Thoracic aorta (tissue), 2 donors: ENCODE measurements at regions not wholly inside any gene's neighbourhood (a gene's known extent, or its start where the extent isn't known, plus 50 kb on each side); places are given as distances from the start of the nearest gene placed in this dataset.

ENCODE experiments used
- ATAC-seq: fragments of 150-250 bp; one replicate; pipeline ENCODE4 v1.8.0; 2017; ENCODE audit warnings: low read depth; ENCODE audit not compliant: insufficient number of reproducible peaks, low FRiP score
- DNase-seq: peaks from one replicate; pipeline ENCODE4 v3.0.0-alpha.2; 2020; ENCODE audit warnings: low spot score
- H3K27ac ChIP-seq, 2 donors: fragments of 200-600 bp; sonication (generic); 1 replicate in 1 of 2; 2 replicates in 1 of 2; pipeline ENCODE4 v1.5.1; 2016; ENCODE audit warnings: mild to moderate bottlenecking in 2 of 2, moderate library complexity in 2 of 2
- H3K27me3 ChIP-seq: fragments of 200-600 bp; sonication (generic); replicated peaks from 2 replicates; pipeline ENCODE4 v1.6.0; 2016; ENCODE audit warnings: mild to moderate bottlenecking; ENCODE audit not compliant: insufficient read depth
- H3K36me3 ChIP-seq: fragments of 200-600 bp; sonication (generic); one replicate; pipeline ENCODE4 v1.5.1; 2016
- H3K4me1 ChIP-seq, 2 donors: fragments of 200-600 bp; sonication (generic); 1 replicate in 1 of 2; 2 replicates in 1 of 2; pipeline versions ENCODE4 v1.5.1 to v1.6.0; 2016; ENCODE audit warnings: low read depth in 2 of 2, mild to moderate bottlenecking in 1 of 2; ENCODE audit not compliant: control insufficient read depth in 1 of 2
- H3K4me3 ChIP-seq: fragments of 200-600 bp; sonication (generic); 2 replicates; pipeline ENCODE4 v1.5.1; 2016; ENCODE audit warnings: mild to moderate bottlenecking
- H3K9me3 ChIP-seq: fragments of 200-600 bp; sonication (generic); 2 replicates; pipeline ENCODE4 v1.5.1; 2016
- TF ChIP-seq, protein P1 (sequence below): fragments of 200-600 bp; sonication (generic); IDR thresholded peaks from one replicate; pipeline ENCODE4 v1.5.1; 2019; ENCODE audit warnings: antibody characterized with exemption

GRCh38 chr13:60974296-60974695 is 441.4 kb downstream of the PCDH20 start:
- H3K4me1 ChIP-seq = no peaks in the 10 kb centered on the region
- ATAC-seq (no peak), DNase-seq (no peak)
- no peaks in the 10 kb centered on the region for H3K27me3 ChIP-seq
- H3K36me3 ChIP-seq = no peaks in the 10 kb centered on the region
- TF ChIP-seq, protein P1, sequence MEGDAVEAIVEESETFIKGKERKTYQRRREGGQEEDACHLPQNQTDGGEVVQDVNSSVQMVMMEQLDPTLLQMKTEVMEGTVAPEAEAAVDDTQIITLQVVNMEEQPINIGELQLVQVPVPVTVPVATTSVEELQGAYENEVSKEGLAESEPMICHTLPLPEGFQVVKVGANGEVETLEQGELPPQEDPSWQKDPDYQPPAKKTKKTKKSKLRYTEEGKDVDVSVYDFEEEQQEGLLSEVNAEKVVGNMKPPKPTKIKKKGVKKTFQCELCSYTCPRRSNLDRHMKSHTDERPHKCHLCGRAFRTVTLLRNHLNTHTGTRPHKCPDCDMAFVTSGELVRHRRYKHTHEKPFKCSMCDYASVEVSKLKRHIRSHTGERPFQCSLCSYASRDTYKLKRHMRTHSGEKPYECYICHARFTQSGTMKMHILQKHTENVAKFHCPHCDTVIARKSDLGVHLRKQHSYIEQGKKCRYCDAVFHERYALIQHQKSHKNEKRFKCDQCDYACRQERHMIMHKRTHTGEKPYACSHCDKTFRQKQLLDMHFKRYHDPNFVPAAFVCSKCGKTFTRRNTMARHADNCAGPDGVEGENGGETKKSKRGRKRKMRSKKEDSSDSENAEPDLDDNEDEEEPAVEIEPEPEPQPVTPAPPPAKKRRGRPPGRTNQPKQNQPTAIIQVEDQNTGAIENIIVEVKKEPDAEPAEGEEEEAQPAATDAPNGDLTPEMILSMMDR = no peak
- no peak overlapping the region for H3K27ac ChIP-seq
- H3K9me3 ChIP-seq = no peaks in the 10 kb centered on the region
- H3K4me3 ChIP-seq = no peak overlapping the region

DNA sequence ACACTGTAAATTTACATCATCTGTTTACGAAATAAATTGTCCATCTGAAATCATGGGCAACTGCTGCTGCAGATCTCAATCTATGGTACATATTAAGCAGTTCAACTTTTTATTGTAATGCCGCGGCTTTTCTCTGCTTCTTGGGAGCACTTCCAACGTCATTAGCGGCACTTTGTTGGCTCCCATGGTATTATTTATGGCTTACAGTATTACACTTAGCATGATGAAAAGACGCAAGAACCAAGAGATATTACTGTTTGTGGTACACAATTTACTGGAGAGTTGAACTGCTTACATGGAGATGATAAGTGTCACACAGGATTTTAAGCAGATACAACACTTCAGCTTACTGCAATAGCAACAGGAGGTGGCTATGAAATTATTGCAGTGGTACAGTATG is 442.1 kb downstream of the PCDH20 start:
- ATAC-seq (no peak), DNase-seq (no peak)
- Histone ChIP-seq H3K4me1 (no peaks in the 10 kb centered on the region), H3K27ac (no peak overlapping the region), H3K36me3 (no peaks in the 10 kb centered on the region), H3K4me3 (no peak overlapping the region), H3K9me3 (no peaks in the 10 kb centered on the region), H3K27me3 (no peaks in the 10 kb centered on the region)
- TF ChIP-seq, protein P1 = no peak

GRCh38 chr13:60970736-60971135 is 444.9 kb downstream of the PCDH20 start:
- no peaks in the 10 kb centered on the region for H3K36me3 ChIP-seq
- H3K27me3 ChIP-seq = no peaks in the 10 kb centered on the region
- TF ChIP-seq, protein P1 = no peak
- no peak overlapping the region for H3K27ac ChIP-seq
- no peak overlapping the region for H3K4me3 ChIP-seq
- H3K4me1 ChIP-seq = no peaks in the 10 kb centered on the region
- DNase-seq (no peak), ATAC-seq (no peak)
- no peaks in the 10 kb centered on the region for H3K9me3 ChIP-seq

- Histone ChIP-seq H3K4me3 (no peak overlapping the region), H3K27me3 (no peaks in the 10 kb centered on the region), H3K36me3 (no peaks in the 10 kb centered on the region), H3K4me1 (no peaks in the 10 kb centered on the region), H3K9me3 (no peaks in the 10 kb centered on the region), H3K27ac (no peak overlapping the region)
- ATAC-seq (no peak), DNase-seq (no peak)
- TF ChIP-seq, protein P1 = no peak
These were observed 446.0 kb downstream of the PCDH20 start for GRCh38 chr13:60969656-60970055.

GRCh38 chr13:60959427-60959826 is 456.2 kb downstream of the PCDH20 start:
- Histone ChIP-seq H3K9me3 (no peaks in the 10 kb centered on the region), H3K27ac (no peak overlapping the region), H3K36me3 (no peaks in the 10 kb centered on the region), H3K4me3 (no peak overlapping the region), H3K27me3 (no peaks in the 10 kb centered on the region), H3K4me1 (no peaks in the 10 kb centered on the region)
- TF ChIP-seq, protein P1 = no peak
- ATAC-seq = no peak
- no peak for DNase-seq
